ENCODE measurements at regions not wholly inside any gene's neighbourhood (a gene's known extent, or its start where the extent isn't known, plus 50 kb on each side); places are given as distances from the start of the nearest gene placed in this dataset.

DNA sequence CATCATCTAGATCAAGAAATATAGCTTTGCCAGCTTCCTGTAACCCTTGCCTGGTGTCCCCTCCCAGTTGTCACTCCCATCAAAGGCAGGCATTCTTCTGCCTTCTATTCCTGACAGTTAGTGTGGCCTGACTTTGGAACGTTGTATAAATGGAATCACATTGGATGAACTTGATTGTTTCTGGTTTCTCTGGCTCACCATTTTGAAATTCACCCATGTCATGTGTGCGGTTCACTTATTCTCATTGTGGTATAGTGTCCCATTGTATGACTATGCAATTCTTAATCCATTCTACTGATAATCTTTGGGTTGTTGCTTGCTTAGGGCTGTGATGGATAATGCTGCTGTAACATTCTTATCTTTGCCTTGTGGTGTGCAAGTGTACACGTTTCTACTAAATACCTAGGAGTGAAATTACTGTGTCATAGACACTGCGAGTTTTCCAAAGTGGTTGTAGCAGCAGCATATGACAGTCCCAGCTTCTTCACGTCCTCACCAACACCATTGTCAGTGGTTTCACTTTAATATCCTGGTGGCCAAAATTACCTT, 73.2 kb downstream of the VEGFA start (continued):
- TF ChIP-seq, protein P1, sequence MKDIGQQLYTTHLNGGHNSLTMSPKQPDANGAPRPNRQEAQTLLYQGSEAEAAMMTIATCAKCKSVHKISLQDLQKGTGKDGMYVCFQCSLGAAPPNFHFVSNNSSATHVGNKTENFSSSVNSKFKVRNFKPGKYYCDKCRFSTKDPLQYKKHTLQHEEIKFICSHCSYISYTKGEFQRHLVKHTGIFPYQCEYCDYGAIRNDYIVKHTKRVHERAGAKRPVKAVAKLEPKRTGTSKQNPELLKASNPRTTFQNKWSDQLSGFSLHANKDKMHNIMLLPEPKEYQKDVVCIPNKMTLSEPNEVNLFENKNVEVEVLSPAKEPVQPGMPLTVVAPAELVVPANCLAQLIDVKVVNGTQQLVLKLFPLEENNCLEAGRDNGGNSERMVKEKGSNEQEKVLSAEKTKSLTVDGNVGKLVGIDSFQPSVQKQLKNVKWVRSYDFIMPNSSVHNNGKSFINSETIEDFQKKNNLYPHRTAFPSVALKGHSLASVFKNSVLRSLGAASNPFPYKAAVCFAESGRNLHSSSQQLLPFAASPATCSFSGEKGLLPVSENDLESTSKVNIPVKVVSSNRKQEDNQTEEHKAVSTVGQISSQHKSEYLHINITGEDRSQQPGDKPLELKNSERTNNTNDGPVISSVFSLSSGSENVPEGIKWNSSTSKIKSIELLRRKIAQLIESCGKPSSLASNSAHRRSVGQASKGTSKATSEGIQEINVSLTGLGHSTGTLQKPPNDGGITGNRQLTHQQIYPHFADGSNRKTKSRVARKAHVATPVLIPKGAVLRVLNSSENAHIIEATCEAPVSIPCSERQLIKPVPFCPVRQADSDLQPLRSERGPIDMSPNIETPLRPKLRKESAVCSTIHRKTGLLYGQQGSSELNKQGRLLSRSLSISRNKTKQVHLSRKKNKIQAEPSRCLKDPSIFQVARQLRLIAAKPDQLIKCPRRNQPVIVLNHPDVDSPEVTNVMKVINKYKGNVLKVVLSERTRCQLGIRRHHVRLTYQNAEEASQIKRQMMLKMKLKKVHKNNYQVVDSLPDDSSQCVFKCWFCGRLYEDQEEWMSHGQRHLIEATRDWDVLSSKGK (CRISPR knock-in tag; IDR thresholded peaks at IDR 0.05) = no peak
- TF ChIP-seq ZNF282 (CRISPR knock-in tag; IDR thresholded peaks at IDR 0.05) (no peak), NUFIP1 (IDR thresholded peaks at IDR 0.05; ENCODE audit: partially characterized antibody) (no peak), EWSR1 (IDR thresholded peaks at IDR 0.05; ENCODE audit: borderline replicate concordance, low read depth, partially characterized antibody) (no peak), ZNF184 (CRISPR knock-in tag; IDR thresholded peaks at IDR 0.05) (no peak), ZNF717 (CRISPR knock-in tag; IDR thresholded peaks at IDR 0.05) (no peak), ETV5 (CRISPR knock-in tag; IDR thresholded peaks at IDR 0.05; ENCODE audit: low read depth) (no peak), ZSCAN32 (CRISPR knock-in tag; IDR thresholded peaks at IDR 0.05) (no peak), ZNF583 (CRISPR knock-in tag; IDR thresholded peaks at IDR 0.05) (0 out of 2 replicates have a peak, but pooled peaks have one; percentile 13), BACH1 (tag; IDR thresholded peaks at IDR 0.05) (peak; percentile 89), SMARCA5 (IDR thresholded peaks at IDR 0.05) (no peak), ZNF316 (IDR thresholded peaks at IDR 0.05) (peak; percentile 98), NR4A1 (CRISPR knock-in tag; IDR thresholded peaks at IDR 0.05) (no peak), NR4A1 (tag; IDR thresholded peaks at IDR 0.05) (0 out of 2 replicates have a peak, but pooled peaks have one; percentile 58), ELF2 (CRISPR knock-in tag; IDR thresholded peaks at IDR 0.05) (no peak), FOXA1 (IDR thresholded peaks at IDR 0.05; ENCODE audit: borderline replicate concordance) (no peak), HDAC1 (IDR thresholded peaks at IDR 0.05) (peak in 1 of 2 experiments; percentile 60; a peak in 1 of 4 replicates), CHD2 (IDR thresholded peaks at IDR 0.05; ENCODE audit: low read depth, low read length) (no peak)
- TF ChIP-seq, protein P2, sequence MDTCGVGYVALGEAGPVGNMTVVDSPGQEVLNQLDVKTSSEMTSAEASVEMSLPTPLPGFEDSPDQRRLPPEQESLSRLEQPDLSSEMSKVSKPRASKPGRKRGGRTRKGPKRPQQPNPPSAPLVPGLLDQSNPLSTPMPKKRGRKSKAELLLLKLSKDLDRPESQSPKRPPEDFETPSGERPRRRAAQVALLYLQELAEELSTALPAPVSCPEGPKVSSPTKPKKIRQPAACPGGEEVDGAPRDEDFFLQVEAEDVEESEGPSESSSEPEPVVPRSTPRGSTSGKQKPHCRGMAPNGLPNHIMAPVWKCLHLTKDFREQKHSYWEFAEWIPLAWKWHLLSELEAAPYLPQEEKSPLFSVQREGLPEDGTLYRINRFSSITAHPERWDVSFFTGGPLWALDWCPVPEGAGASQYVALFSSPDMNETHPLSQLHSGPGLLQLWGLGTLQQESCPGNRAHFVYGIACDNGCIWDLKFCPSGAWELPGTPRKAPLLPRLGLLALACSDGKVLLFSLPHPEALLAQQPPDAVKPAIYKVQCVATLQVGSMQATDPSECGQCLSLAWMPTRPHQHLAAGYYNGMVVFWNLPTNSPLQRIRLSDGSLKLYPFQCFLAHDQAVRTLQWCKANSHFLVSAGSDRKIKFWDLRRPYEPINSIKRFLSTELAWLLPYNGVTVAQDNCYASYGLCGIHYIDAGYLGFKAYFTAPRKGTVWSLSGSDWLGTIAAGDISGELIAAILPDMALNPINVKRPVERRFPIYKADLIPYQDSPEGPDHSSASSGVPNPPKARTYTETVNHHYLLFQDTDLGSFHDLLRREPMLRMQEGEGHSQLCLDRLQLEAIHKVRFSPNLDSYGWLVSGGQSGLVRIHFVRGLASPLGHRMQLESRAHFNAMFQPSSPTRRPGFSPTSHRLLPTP (IDR thresholded peaks at IDR 0.05; ENCODE audit: borderline replicate concordance, extremely low read depth, insufficient read length) = no peak
- TF ChIP-seq, protein P3, sequence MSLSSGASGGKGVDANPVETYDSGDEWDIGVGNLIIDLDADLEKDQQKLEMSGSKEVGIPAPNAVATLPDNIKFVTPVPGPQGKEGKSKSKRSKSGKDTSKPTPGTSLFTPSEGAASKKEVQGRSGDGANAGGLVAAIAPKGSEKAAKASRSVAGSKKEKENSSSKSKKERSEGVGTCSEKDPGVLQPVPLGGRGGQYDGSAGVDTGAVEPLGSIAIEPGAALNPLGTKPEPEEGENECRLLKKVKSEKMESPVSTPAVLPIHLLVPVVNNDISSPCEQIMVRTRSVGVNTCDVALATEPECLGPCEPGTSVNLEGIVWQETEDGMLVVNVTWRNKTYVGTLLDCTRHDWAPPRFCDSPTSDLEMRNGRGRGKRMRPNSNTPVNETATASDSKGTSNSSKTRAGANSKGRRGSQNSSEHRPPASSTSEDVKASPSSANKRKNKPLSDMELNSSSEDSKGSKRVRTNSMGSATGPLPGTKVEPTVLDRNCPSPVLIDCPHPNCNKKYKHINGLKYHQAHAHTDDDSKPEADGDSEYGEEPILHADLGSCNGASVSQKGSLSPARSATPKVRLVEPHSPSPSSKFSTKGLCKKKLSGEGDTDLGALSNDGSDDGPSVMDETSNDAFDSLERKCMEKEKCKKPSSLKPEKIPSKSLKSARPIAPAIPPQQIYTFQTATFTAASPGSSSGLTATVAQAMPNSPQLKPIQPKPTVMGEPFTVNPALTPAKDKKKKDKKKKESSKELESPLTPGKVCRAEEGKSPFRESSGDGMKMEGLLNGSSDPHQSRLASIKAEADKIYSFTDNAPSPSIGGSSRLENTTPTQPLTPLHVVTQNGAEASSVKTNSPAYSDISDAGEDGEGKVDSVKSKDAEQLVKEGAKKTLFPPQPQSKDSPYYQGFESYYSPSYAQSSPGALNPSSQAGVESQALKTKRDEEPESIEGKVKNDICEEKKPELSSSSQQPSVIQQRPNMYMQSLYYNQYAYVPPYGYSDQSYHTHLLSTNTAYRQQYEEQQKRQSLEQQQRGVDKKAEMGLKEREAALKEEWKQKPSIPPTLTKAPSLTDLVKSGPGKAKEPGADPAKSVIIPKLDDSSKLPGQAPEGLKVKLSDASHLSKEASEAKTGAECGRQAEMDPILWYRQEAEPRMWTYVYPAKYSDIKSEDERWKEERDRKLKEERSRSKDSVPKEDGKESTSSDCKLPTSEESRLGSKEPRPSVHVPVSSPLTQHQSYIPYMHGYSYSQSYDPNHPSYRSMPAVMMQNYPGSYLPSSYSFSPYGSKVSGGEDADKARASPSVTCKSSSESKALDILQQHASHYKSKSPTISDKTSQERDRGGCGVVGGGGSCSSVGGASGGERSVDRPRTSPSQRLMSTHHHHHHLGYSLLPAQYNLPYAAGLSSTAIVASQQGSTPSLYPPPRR (CRISPR knock-in tag; IDR thresholded peaks at IDR 0.05; ENCODE audit: borderline replicate concordance) = peak; percentile 39; the same call in 1 of the 2 replicates

Measured in K562 (cell line).